A549 (cell line): ENCODE measurements at regions not wholly inside any gene's neighbourhood (a gene's known extent, or its start where the extent isn't known, plus 50 kb on each side); places are given as distances from the start of the nearest gene placed in this dataset.

Experiments
- ATAC-seq, 2 experiments: fragments of 200-7000 bp in 1 of 2; fragments of >200 bp in 1 of 2; cut with Nextera tagmentation in 1 of 2; cut with Tn5 transposase in 1 of 2; 3 replicates each; pipeline versions ENCODE4 v1.8.0 to v1.9.1; 2018 to 2020; ENCODE audit warnings: mild to moderate bottlenecking in 1 of 2, moderate library complexity in 1 of 2
- CTCF ChIA-PET: fragments of 300-600 bp; sonication (Branson Sonifier 250); formaldehyde crosslinking; extraction: SDS; loops from one replicate; lab custom pipeline; 2021; ENCODE audit warnings: antibody characterized with exemption, inconsistent platforms; lab: Yijun Ruan, JAX
- POLR2A ChIA-PET: fragments of 350-600 bp; formaldehyde crosslinking; extraction: SDS; loops from one replicate; lab custom pipeline; 2021; ENCODE audit warnings: antibody characterized with exemption, inconsistent platforms; lab: Yijun Ruan, JAX
- DNase-seq, 2 experiments: peaks; one replicate each; pipeline versions ENCODE4 v3.0.0 to v3.0.0-alpha.2; 2011 to 2016; ENCODE audit warnings: low read depth in 1 of 2, low spot score in 1 of 2
- FAIRE-seq: peaks from 2 replicates; lab custom pipeline; 2011; peaks lifted over from hg19 to GRCh38; lab: Jason Lieb, UNC
- H3K27ac ChIP-seq, 2 experiments: fragments of >200 bp; sonication (Bioruptor Twin); formaldehyde crosslinking; 3 replicates each; pipeline ENCODE4 v1.5.1; 2016 to 2017
- H3K4me1 ChIP-seq: fragments of >200 bp; sonication (Bioruptor Twin); formaldehyde crosslinking; 3 replicates; pipeline ENCODE4 v1.6.1; 2016
- H3K4me2 ChIP-seq: fragments of >200 bp; sonication (Bioruptor Twin); formaldehyde crosslinking; 3 replicates; pipeline ENCODE4 v1.6.1; 2016
- H3K4me3 ChIP-seq: fragments of >200 bp; sonication (Bioruptor Twin); formaldehyde crosslinking; 3 replicates; pipeline ENCODE4 v1.5.1; 2016
- H3K9me3 ChIP-seq: fragments of >200 bp; sonication (Bioruptor Twin); formaldehyde crosslinking; 3 replicates; pipeline ENCODE4 v1.6.1; 2016
- CBX2 ChIP-seq: fragments of 200-600 bp; sonication (generic); IDR thresholded peaks from 2 replicates; pipeline ENCODE4 v1.6.1; 2016; ENCODE audit warnings: low read depth, mild to moderate bottlenecking, borderline replicate concordance
- GATA3 ChIP-seq: IDR thresholded peaks from 2 replicates; pipeline ENCODE4 v1.6.1; 2012; ENCODE audit warnings: borderline replicate concordance
- HMGXB4 ChIP-seq: fragments of 250-450 bp; sonication (Bioruptor Pico); IDR thresholded peaks from 2 replicates; pipeline ENCODE4 v1.5.0; 2021; ENCODE audit warnings: mild to moderate bottlenecking, moderate library complexity, borderline replicate concordance
- JUN ChIP-seq, 2 experiments: fragments of >200 bp; sonication (Bioruptor Twin); formaldehyde crosslinking; IDR thresholded peaks; 2 replicates in 1 of 2; 3 replicates in 1 of 2; pipeline ENCODE4 v1.6.1; 2016 to 2017
- JUNB ChIP-seq: fragments of >200 bp; sonication (Bioruptor Twin); formaldehyde crosslinking; IDR thresholded peaks from 2 replicates; pipeline ENCODE4 v1.6.1; 2016
- NFE2L2 ChIP-seq: fragments of 150-350 bp; conservative IDR thresholded peaks from 2 replicates; pipeline ENCODE4 v1.6.1; 2014; ENCODE audit warnings: low read length
- NR3C1 ChIP-seq: fragments of >200 bp; sonication (Bioruptor Twin); formaldehyde crosslinking; IDR thresholded peaks from 3 replicates; pipeline ENCODE4 v1.6.1; 2017
- RAD21 ChIP-seq, 2 experiments: fragments of >200 bp in 1 of 2; sonication (Bioruptor Twin) in 1 of 2; formaldehyde crosslinking in 1 of 2; IDR thresholded peaks in 1 of 2; conservative IDR thresholded peaks in 1 of 2; 2 replicates in 1 of 2; 3 replicates in 1 of 2; pipeline ENCODE4 v1.6.1; 2012 to 2018; ENCODE audit warnings: inconsistent platforms in 1 of 2
- RARB ChIP-seq: fragments of 250-450 bp; sonication (Bioruptor Pico); IDR thresholded peaks from 2 replicates; pipeline ENCODE4 v1.8.0; 2021; ENCODE audit warnings: mild to moderate bottlenecking, moderate library complexity
- RCOR1 ChIP-seq: fragments of 150-350 bp; IDR thresholded peaks from 2 replicates; pipeline ENCODE4 v1.6.1; 2014; ENCODE audit warnings: antibody characterized with exemption, low read length, low read depth
- RFX5 ChIP-seq: fragments of 450-650 bp; IDR thresholded peaks from 2 replicates; pipeline ENCODE4 v1.7.1; 2014; ENCODE audit warnings: antibody characterized with exemption, mild to moderate bottlenecking, moderate library complexity
- SMC3 ChIP-seq: fragments of >200 bp; sonication (Bioruptor Twin); formaldehyde crosslinking; IDR thresholded peaks from 3 replicates; pipeline ENCODE4 v1.6.1; 2018; ENCODE audit warnings: inconsistent platforms
- SREBF2 ChIP-seq: fragments of 450-650 bp; IDR thresholded peaks from 2 replicates; pipeline ENCODE4 v1.6.1; 2014; ENCODE audit warnings: mild to moderate bottlenecking, moderate library complexity
- WGBS: methylation state at CpG from one replicate; pipeline ENCODE4 v1.1.6; 2017; ENCODE audit errors: missing lambda C conversion rate; 5-methylcytosine and 5-hydroxymethylcytosine counted together
- TF ChIP-seq, protein P1 (sequence below): fragments of >200 bp; sonication (Bioruptor Twin); formaldehyde crosslinking; IDR thresholded peaks from 3 replicates; pipeline ENCODE4 v1.6.1; 2016
- TF ChIP-seq, protein P2 (sequence below): fragments of >200 bp; sonication (Bioruptor Twin); formaldehyde crosslinking; IDR thresholded peaks from 2 replicates; pipeline ENCODE4 v1.6.1; 2016

DNA sequence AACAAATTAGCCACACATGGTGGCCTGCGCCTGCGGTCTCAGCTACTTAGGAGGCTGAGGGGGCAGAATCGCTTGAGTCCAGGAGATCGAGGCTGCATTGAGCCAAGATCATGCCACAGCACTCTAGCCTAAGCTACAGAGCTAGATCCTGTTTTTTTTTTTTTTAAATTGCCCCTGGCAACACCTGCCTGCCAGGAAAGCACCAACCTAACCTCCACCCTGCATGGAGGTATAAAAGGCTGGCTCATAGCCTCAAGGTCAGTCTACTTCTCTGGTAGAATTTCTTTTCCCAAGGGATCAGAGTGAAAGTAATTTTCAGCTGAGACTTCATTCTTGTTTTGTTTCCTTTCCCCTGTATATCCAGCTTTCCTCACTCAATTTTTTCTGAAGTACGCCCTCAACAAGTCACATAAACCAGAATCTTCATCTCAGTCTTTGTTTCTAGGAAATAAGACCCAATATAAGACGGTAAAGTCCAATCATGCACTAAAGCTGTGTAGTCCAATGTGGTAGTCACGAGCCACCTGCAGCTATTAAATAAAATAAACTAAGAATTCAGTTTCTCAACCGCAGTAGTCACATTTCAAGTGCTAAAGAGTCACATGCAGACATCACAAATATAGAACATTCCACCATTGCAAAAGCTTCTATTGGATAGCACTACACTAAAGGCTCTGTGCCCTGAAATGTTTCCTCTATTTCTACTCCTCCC, 113.3 kb downstream of the HPGD start:
- peaks cover 4% of the 10 kb centered on the region for H3K4me1 ChIP-seq
- H3K4me2 ChIP-seq, result no peak overlapping the region
- TF ChIP-seq, protein P1, sequence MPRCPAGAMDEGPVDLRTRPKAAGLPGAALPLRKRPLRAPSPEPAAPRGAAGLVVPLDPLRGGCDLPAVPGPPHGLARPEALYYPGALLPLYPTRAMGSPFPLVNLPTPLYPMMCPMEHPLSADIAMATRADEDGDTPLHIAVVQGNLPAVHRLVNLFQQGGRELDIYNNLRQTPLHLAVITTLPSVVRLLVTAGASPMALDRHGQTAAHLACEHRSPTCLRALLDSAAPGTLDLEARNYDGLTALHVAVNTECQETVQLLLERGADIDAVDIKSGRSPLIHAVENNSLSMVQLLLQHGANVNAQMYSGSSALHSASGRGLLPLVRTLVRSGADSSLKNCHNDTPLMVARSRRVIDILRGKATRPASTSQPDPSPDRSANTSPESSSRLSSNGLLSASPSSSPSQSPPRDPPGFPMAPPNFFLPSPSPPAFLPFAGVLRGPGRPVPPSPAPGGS, result no peak
- TF ChIP-seq HMGXB4 (CRISPR knock-in tag) (no peak), SREBF2 (no peak), GATA3 (no peak), CBX2 (no peak), NFE2L2 (no peak), JUN (IDR thresholded peaks at IDR 0.05) (no peak), RCOR1 (no peak)
- TF ChIP-seq, all 56 proteins: peak for 0
- ATAC-seq, result no peak
- ChIA-PET CTCF (interaction anchor here (0.6 to 1.1 kb wide), 2 partner anchors 32 to 306 kb away, joined by 3 read pairs; no protein-coding TSS in a partner anchor), POLR2A (no interaction called here)
- DNase-seq, result no peak
- H3K4me3 ChIP-seq, result no peak overlapping the region
- H3K27ac ChIP-seq, result peak overlapping the region in 1 of 2 experiments; percentile 40; a peak in 2 of 6 replicates
- WGBS, result 98% methylated on average over 8 of the region's 8 CpGs
- FAIRE-seq, result no peak
- H3K9me3 ChIP-seq, result peaks cover 14% of the 10 kb centered on the region; the same call in 2 of the 3 replicates

GRCh38 chr4:174406383-174406782, 115.9 kb downstream of the HPGD start:
- Histone ChIP-seq H3K27ac (peak overlapping the region; percentile 24 to 58; a peak in 4 of 6 replicates), H3K4me2 (no peak overlapping the region), H3K9me3 (peaks cover 14% of the 10 kb centered on the region; the same call in 2 of the 3 replicates), H3K4me1 (peaks cover 25% of the 10 kb centered on the region), H3K4me3 (no peak overlapping the region)
- ChIA-PET CTCF (interaction anchor here (1.3 kb wide), 1 partner anchor 308 kb away, joined by 5 read pairs; no protein-coding TSS in a partner anchor), POLR2A (no interaction called here)
- DNase-seq (no peak), ATAC-seq (no peak), FAIRE-seq (no peak)
- WGBS, result 81% methylated on average over 3 of the region's 3 CpGs
- no peak for TF ChIP-seq GATA3
- no peak for TF ChIP-seq RARB (CRISPR knock-in tag)
- no peak for TF ChIP-seq RAD21 (conservative IDR thresholded peaks at IDR 0.05 in 1 of 2, IDR thresholded peaks at IDR 0.05 in 1 of 2)
- no peak for TF ChIP-seq SMC3

DNA sequence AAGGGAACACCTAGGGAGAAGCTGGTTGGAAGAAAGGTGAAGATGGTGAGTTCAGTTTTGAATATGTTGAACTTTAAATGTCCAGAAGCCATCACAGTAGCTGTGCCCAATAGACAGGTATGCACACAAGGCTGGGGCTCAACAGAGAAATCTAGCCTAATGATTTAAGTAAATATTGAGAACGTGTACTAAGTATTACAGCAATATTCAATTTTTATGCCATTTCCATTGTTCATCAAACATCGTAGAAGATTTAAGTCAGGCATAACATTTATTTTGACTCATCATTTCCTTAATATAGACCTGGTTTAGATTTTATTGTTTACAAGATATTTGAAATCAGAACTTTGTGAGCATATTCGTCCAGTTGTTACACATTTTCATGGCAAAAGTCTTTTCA, 116.4 kb downstream of the HPGD start:
- CTCF ChIA-PET, result interaction anchor here (1.3 kb wide), 1 partner anchor 309 kb away, joined by 5 read pairs; no protein-coding TSS in a partner anchor
- H3K4me2 ChIP-seq, result no peak overlapping the region
- no peak overlapping the region for H3K4me3 ChIP-seq
- ATAC-seq (no peak), FAIRE-seq (no peak), DNase-seq (no peak)
- WGBS, result 46% methylated on average over 3 of the region's 3 CpGs
- TF ChIP-seq NR3C1 (no peak), JUNB (no peak)
- peaks cover 14% of the 10 kb centered on the region; the same call in 2 of the 3 replicates for H3K9me3 ChIP-seq
- H3K27ac ChIP-seq, result peak overlapping the region; percentile 98; a peak in 5 of 6 replicates
- peaks cover 25% of the 10 kb centered on the region for H3K4me1 ChIP-seq
- POLR2A ChIA-PET, result no interaction called here

GRCh38 chr4:174404677-174405076, 117.6 kb downstream of the HPGD start:
- H3K4me3 ChIP-seq, result no peak overlapping the region

More at GRCh38 chr4:174404677-174405076, 117.6 kb downstream of the HPGD start:
- DNase-seq (no peak), FAIRE-seq (no peak), ATAC-seq (no peak)
- ChIA-PET POLR2A (no interaction called here), CTCF (interaction anchor here (1.0 to 2.2 kb wide), 2 partner anchors 47 to 118 kb away, joined by 3 to 7 read pairs; partner anchors contain the start of gene HPGD)
- WGBS, result 96% methylated on average over 1 of the region's 1 CpG
- Histone ChIP-seq H3K9me3 (peaks cover 14% of the 10 kb centered on the region; the same call in 2 of the 3 replicates), H3K27ac (peak overlapping the region; percentile 98), H3K4me2 (no peak overlapping the region), H3K4me1 (peaks cover 35% of the 10 kb centered on the region)
- TF ChIP-seq, protein P2, sequence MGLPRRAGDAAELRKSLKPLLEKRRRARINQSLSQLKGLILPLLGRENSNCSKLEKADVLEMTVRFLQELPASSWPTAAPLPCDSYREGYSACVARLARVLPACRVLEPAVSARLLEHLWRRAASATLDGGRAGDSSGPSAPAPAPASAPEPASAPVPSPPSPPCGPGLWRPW, result no peak
- TF ChIP-seq RFX5, result no peak
